Endothelial cell (in vitro differentiated cells): ENCODE measurements at regions not wholly inside any gene's neighbourhood (a gene's known extent, or its start where the extent isn't known, plus 50 kb on each side); places are given as distances from the start of the nearest gene placed in this dataset.

ENCODE experiments used
- DNase-seq: peaks from one replicate; pipeline ENCODE4 v3.0.0; 2021; ENCODE audit warnings: low spot score
- H3K27ac Mint-ChIP-seq: one replicate; pipeline ENCODE4 v1.8.0; 2021; ENCODE audit warnings: mixed read lengths, inconsistent platforms; ENCODE audit not compliant: unreplicated experiment
- H3K27me3 Mint-ChIP-seq: one replicate; pipeline ENCODE4 v1.8.0; 2021; ENCODE audit warnings: mild to moderate bottlenecking, moderate library complexity, mixed read lengths, inconsistent platforms; ENCODE audit not compliant: unreplicated experiment
- H3K36me3 Mint-ChIP-seq: one replicate; pipeline ENCODE4 v1.8.0; 2021; ENCODE audit warnings: mild to moderate bottlenecking, low read depth, mixed read lengths, inconsistent platforms; ENCODE audit not compliant: unreplicated experiment
- H3K4me1 Mint-ChIP-seq: one replicate; pipeline ENCODE4 v1.8.0; 2021; ENCODE audit warnings: mild to moderate bottlenecking, mixed read lengths, inconsistent platforms; ENCODE audit not compliant: unreplicated experiment
- H3K4me3 Mint-ChIP-seq: one replicate; pipeline ENCODE4 v1.8.0; 2021; ENCODE audit warnings: mild to moderate bottlenecking, mixed read lengths, inconsistent platforms; ENCODE audit not compliant: unreplicated experiment
- H3K9me3 Mint-ChIP-seq: one replicate; pipeline ENCODE4 v1.8.0; 2021; ENCODE audit warnings: mixed read lengths, inconsistent platforms; ENCODE audit not compliant: unreplicated experiment
- CTCF ChIP-seq: fragments of 200-600 bp; sonication (generic); IDR thresholded peaks from one replicate; pipeline ENCODE4 v1.5.0; 2021; ENCODE audit warnings: antibody characterized with exemption; ENCODE audit not compliant: unreplicated experiment

DNA sequence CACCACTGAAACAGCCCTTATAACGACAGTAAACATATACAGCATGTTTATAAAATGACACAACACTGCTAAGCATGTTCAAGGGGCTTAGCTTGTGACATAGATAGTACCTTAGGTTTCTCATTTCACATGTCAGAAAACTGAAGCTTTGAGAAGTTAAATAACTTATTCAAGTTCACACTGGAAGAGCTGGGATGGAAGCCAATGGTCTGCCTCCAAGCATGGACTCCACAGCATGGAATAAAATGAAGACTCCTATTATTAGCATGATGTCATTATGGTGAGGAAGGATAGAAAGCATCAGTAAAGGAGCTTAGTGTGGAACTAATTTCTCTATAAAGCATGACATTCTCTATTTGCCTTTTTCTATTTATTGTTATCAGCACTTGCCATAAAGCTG, 316.7 kb downstream of the PLK2 start:
- Mint-ChIP-seq H3K9me3 (no peaks in the 10 kb centered on the region), H3K27me3 (peaks cover 2% of the 10 kb centered on the region), H3K4me3 (no peak overlapping the region), H3K36me3 (no peaks in the 10 kb centered on the region), H3K27ac (no peak overlapping the region), H3K4me1 (no peaks in the 10 kb centered on the region)
- TF ChIP-seq CTCF = no peak
- DNase-seq = no peak

- Mint-ChIP-seq H3K4me1 (no peaks in the 10 kb centered on the region), H3K27ac (no peak overlapping the region), H3K36me3 (no peaks in the 10 kb centered on the region), H3K27me3 (peaks cover 2% of the 10 kb centered on the region), H3K9me3 (no peaks in the 10 kb centered on the region), H3K4me3 (no peak overlapping the region)
- no peak for DNase-seq
- TF ChIP-seq CTCF = no peak
These were observed 321.1 kb downstream of the PLK2 start for GRCh38 chr5:58138791-58139190.

DNA sequence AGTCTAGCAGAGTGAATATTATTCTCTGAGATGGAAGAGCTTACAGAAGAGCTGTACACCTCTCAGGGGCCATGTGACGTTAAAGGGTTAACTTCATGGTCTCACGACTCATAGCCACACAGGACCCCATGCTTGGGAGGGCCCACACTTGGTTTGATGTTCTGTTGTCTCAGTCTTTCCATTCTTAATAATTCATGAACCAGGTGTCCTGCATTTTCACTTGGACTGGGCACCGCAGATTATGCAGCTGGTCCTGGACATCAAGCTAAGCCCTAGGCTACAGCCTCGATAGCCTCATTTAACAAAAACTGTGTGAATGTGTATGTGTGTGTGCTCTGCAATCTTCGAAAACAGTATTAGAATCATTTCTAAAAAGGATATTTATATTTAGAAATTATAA, 323.5 kb downstream of the PLK2 start:
- Mint-ChIP-seq H3K4me3 (no peak overlapping the region), H3K4me1 (no peaks in the 10 kb centered on the region), H3K27ac (no peak overlapping the region), H3K9me3 (no peaks in the 10 kb centered on the region), H3K36me3 (no peaks in the 10 kb centered on the region), H3K27me3 (peaks cover 2% of the 10 kb centered on the region)
- no peak for DNase-seq
- TF ChIP-seq CTCF = no peak

- TF ChIP-seq CTCF = no peak
- H3K4me3 Mint-ChIP-seq = no peak overlapping the region
- H3K4me1 Mint-ChIP-seq = no peaks in the 10 kb centered on the region
- H3K9me3 Mint-ChIP-seq = no peaks in the 10 kb centered on the region
- H3K27ac Mint-ChIP-seq = no peak overlapping the region
- H3K27me3 Mint-ChIP-seq = peaks cover 2% of the 10 kb centered on the region
- no peaks in the 10 kb centered on the region for H3K36me3 Mint-ChIP-seq
- no peak for DNase-seq
These were observed 324.1 kb downstream of the PLK2 start for GRCh38 chr5:58135571-58136335.

- H3K4me1 Mint-ChIP-seq = no peaks in the 10 kb centered on the region
These were observed 326.1 kb downstream of the PLK2 start for GRCh38 chr5:58133631-58134296.

More at GRCh38 chr5:58133631-58134296, 326.1 kb downstream of the PLK2 start:
- no peaks in the 10 kb centered on the region for H3K36me3 Mint-ChIP-seq
- H3K27me3 Mint-ChIP-seq = no peaks in the 10 kb centered on the region
- no peak for TF ChIP-seq CTCF
- no peak for DNase-seq
- H3K9me3 Mint-ChIP-seq = no peaks in the 10 kb centered on the region
- H3K4me3 Mint-ChIP-seq = no peak overlapping the region
- H3K27ac Mint-ChIP-seq = no peak overlapping the region
